Panc1 (cell line): ENCODE measurements at regions not wholly inside any gene's neighbourhood (a gene's known extent, or its start where the extent isn't known, plus 50 kb on each side); places are given as distances from the start of the nearest gene placed in this dataset.

Experiments
- ATAC-seq: fragments of 200-7000 bp; cut with Tn5 transposase; 2 replicates; pipeline ENCODE4 v1.9.1; 2020; ENCODE audit warnings: mild to moderate bottlenecking, moderate library complexity
- BruUV-seq: library from RNA; stranded (reverse); fragments of 400-500 nt; replicated peaks from 2 replicates; lab custom pipeline; 2021; lab: Mats Ljungman, UMichigan
- CTCF ChIA-PET: fragments of 300-600 bp; sonication (Branson Sonifier 250); formaldehyde crosslinking; loops from one replicate; lab custom pipeline; 2022; ENCODE audit warnings: antibody characterized with exemption; lab: Charles Lee
- POLR2A ChIA-PET: fragments of 300-600 bp; sonication (Branson Sonifier 250); formaldehyde crosslinking; loops from one replicate; lab custom pipeline; 2022; ENCODE audit warnings: antibody characterized with exemption; lab: Charles Lee
- DNase-seq: peaks from one replicate; pipeline ENCODE4 v3.0.0-alpha.2; 2010; ENCODE audit warnings: low read depth, low spot score
- H3K27ac ChIP-seq: 2 replicates; pipeline ENCODE4 v1.5.1; 2011; ENCODE audit warnings: mild to moderate bottlenecking, low read length, inconsistent platforms
- H3K27me3 ChIP-seq: fragments of 200-500 bp; sonication (Bioruptor generic); 2 replicates; pipeline ENCODE4 v1.6.0; 2014; ENCODE audit warnings: low read length, inconsistent platforms; ENCODE audit not compliant: control insufficient read depth, insufficient read depth
- H3K36me3 ChIP-seq: fragments of 200-500 bp; sonication (Bioruptor generic); 2 replicates; pipeline ENCODE4 v1.5.1; 2014; ENCODE audit warnings: inconsistent platforms, mild to moderate bottlenecking, low read length, moderate library complexity; ENCODE audit not compliant: control insufficient read depth, insufficient read depth
- H3K4me1 ChIP-seq: 2 replicates; pipeline ENCODE4 v1.5.1; 2011; ENCODE audit warnings: inconsistent platforms, mild to moderate bottlenecking, low read length, moderate library complexity; ENCODE audit not compliant: control insufficient read depth, insufficient read depth
- H3K4me3 ChIP-seq, 2 experiments: 2 replicates each; pipeline ENCODE4 v1.5.1; 2011 to 2012; ENCODE audit warnings: low read depth in 2 of 2, low read length in 2 of 2, mild to moderate bottlenecking in 2 of 2, inconsistent platforms in 1 of 2, moderate library complexity in 1 of 2
- H3K9me3 ChIP-seq: fragments of 200-500 bp; sonication (Bioruptor generic); 2 replicates; pipeline ENCODE4 v1.5.1; 2014; ENCODE audit warnings: low read depth, mild to moderate bottlenecking, inconsistent platforms, low read length, moderate library complexity; ENCODE audit not compliant: control insufficient read depth, insufficient read depth
- POLR2AphosphoS5 ChIP-seq: IDR thresholded peaks from 2 replicates; pipeline ENCODE4 v1.6.1; 2012; ENCODE audit warnings: mild to moderate bottlenecking, low read depth, low read length, moderate library complexity
- SIN3A ChIP-seq: IDR thresholded peaks from 2 replicates; pipeline ENCODE4 v1.6.1; 2012; ENCODE audit warnings: low read depth, mild to moderate bottlenecking, low read length, moderate library complexity, borderline replicate concordance; ENCODE audit not compliant: insufficient read depth
- TCF7L2 ChIP-seq: IDR thresholded peaks from 2 replicates; pipeline ENCODE4 v1.6.1; 2011; ENCODE audit warnings: mild to moderate bottlenecking, low read depth, low read length, inconsistent platforms
- in situ Hi-C: cut with HindIII; loops from 2 replicates; pipeline ENCODE4 v1.10.0; 2016; ENCODE audit warnings: low sequenced_read_pairs, low pct_unique_long_range_greater_than_20kb
- intact Hi-C: fragments of 100-400 bp; cut with micrococcal nuclease; formaldehyde crosslinking; loops from one replicate; pipeline ENCODE4 v1.10.0; 2022; ENCODE audit not compliant: unreplicated experiment
- TF ChIP-seq, protein P1 (sequence below), 2 experiments: IDR thresholded peaks; 2 replicates each; pipeline ENCODE4 v1.6.1; 2011 to 2012; ENCODE audit warnings: low read depth in 2 of 2, control low read depth in 1 of 2, low read length in 1 of 2, mild to moderate bottlenecking in 1 of 2, moderate library complexity in 1 of 2; ENCODE audit not compliant: insufficient read depth in 1 of 2
- TF ChIP-seq, protein P2 (sequence below): fragments of 450-650 bp; IDR thresholded peaks from 2 replicates; pipeline ENCODE4 v1.5.1; 2017; ENCODE audit warnings: mild to moderate bottlenecking

DNA sequence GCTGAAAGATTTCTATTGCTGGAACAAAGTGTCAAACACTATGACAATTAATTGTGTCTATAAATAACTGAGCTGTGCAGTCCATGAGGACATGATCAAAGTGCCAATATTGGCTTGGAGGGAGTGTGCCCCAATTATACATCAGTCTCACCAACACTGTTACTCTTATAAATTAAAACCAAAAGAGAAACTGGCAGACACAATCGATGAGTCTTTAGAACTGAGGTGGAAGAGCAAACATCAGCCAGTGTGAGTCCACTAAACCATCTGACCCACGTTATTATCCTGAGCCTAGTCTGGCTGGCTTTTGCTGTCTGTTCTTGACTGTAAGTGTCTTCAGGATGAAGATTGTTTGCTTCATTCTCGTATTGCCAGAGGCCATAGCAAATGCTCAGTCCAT lies 98.9 kb downstream of the OLIG3 start:
- no peak for DNase-seq
- Histone ChIP-seq H3K36me3 (no peaks in the 10 kb centered on the region), H3K4me1 (no peaks in the 10 kb centered on the region), H3K27ac (no peak overlapping the region), H3K9me3 (no peaks in the 10 kb centered on the region), H3K27me3 (0 out of 2 replicates have a peak, but pooled peaks cover 8% of the 10 kb centered on the region), H3K4me3 (no peak overlapping the region)
- intact Hi-C loops, result no loop called here
- TF ChIP-seq SIN3A, result no peak
- TF ChIP-seq, protein P1, sequence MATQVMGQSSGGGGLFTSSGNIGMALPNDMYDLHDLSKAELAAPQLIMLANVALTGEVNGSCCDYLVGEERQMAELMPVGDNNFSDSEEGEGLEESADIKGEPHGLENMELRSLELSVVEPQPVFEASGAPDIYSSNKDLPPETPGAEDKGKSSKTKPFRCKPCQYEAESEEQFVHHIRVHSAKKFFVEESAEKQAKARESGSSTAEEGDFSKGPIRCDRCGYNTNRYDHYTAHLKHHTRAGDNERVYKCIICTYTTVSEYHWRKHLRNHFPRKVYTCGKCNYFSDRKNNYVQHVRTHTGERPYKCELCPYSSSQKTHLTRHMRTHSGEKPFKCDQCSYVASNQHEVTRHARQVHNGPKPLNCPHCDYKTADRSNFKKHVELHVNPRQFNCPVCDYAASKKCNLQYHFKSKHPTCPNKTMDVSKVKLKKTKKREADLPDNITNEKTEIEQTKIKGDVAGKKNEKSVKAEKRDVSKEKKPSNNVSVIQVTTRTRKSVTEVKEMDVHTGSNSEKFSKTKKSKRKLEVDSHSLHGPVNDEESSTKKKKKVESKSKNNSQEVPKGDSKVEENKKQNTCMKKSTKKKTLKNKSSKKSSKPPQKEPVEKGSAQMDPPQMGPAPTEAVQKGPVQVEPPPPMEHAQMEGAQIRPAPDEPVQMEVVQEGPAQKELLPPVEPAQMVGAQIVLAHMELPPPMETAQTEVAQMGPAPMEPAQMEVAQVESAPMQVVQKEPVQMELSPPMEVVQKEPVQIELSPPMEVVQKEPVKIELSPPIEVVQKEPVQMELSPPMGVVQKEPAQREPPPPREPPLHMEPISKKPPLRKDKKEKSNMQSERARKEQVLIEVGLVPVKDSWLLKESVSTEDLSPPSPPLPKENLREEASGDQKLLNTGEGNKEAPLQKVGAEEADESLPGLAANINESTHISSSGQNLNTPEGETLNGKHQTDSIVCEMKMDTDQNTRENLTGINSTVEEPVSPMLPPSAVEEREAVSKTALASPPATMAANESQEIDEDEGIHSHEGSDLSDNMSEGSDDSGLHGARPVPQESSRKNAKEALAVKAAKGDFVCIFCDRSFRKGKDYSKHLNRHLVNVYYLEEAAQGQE (IDR thresholded peaks at IDR 0.05; ENCODE audit: insufficient read depth in 1 of 2, low read depth in 2 of 2, low read length in 1 of 2), result no peak
- no peak for TF ChIP-seq POLR2AphosphoS5
- no peak for TF ChIP-seq TCF7L2
- TF ChIP-seq, protein P2, sequence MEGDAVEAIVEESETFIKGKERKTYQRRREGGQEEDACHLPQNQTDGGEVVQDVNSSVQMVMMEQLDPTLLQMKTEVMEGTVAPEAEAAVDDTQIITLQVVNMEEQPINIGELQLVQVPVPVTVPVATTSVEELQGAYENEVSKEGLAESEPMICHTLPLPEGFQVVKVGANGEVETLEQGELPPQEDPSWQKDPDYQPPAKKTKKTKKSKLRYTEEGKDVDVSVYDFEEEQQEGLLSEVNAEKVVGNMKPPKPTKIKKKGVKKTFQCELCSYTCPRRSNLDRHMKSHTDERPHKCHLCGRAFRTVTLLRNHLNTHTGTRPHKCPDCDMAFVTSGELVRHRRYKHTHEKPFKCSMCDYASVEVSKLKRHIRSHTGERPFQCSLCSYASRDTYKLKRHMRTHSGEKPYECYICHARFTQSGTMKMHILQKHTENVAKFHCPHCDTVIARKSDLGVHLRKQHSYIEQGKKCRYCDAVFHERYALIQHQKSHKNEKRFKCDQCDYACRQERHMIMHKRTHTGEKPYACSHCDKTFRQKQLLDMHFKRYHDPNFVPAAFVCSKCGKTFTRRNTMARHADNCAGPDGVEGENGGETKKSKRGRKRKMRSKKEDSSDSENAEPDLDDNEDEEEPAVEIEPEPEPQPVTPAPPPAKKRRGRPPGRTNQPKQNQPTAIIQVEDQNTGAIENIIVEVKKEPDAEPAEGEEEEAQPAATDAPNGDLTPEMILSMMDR, result no peak
- no TSS peak for BruUV-seq
- in situ Hi-C loops, result no loop called here
- no peak for ATAC-seq
- CTCF ChIA-PET, result no interaction called here
- POLR2A ChIA-PET, result interaction anchor here (0.7 kb wide), 1 partner anchor 237 kb away, joined by 3 read pairs; no protein-coding TSS in a partner anchor

DNA sequence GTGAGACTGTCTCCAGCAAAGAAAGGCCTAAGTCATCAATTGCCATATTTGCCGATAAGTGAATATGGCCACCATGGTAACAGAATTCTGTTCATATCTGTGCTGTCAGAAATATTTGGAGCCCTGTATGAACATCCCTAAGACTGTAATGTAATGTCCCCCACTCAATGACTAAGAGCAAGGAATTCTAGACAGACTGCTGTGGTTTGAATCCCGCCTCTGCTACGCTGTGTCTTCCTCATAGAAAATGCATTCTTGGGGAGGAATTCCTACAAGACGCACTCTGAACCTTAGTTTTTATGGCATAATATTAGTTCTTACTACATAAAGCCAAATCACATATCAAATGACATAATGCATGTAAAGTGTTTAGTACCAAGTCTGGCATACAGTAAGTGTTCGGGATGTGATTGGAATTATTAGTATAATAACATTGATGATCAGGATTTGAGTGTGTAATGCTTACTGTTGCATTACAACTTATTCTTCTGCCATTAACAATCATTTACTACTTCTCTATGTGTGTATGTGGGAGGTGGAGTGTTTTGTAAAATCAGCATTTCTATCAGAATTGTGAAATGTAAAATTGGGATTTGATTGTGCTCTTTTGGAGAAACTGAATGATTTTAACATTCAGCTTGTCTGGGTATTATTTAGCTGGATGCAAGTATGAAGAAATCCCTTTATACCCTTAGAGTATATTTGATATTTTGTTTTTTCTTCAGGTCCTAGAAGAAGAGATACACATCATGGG lies 103.0 kb downstream of the OLIG3 start:
- Histone ChIP-seq H3K9me3 (no peaks in the 10 kb centered on the region), H3K27ac (no peak overlapping the region), H3K4me1 (no peaks in the 10 kb centered on the region), H3K4me3 (no peak overlapping the region), H3K36me3 (no peaks in the 10 kb centered on the region), H3K27me3 (0 out of 2 replicates have a peak, but pooled peaks cover 8% of the 10 kb centered on the region)
- ATAC-seq, result no peak
- in situ Hi-C loops, result no loop called here
- no peak for DNase-seq
- TF ChIP-seq, protein P1 (IDR thresholded peaks at IDR 0.05; ENCODE audit: insufficient read depth in 1 of 2, low read depth in 2 of 2, low read length in 1 of 2), result no peak
- TF ChIP-seq, protein P2, result no peak
- no peak for TF ChIP-seq SIN3A
- no peak for TF ChIP-seq POLR2AphosphoS5
- TF ChIP-seq TCF7L2, result no peak
- no TSS peak for BruUV-seq
- POLR2A ChIA-PET, result no interaction called here
- intact Hi-C loops, result no loop called here
- CTCF ChIA-PET, result no interaction called here
